ENCODE measurements at regions not wholly inside any gene's neighbourhood (a gene's known extent, or its start where the extent isn't known, plus 50 kb on each side); places are given as distances from the start of the nearest gene placed in this dataset.

GRCh38 chr18:39497821-39498220 is 1932.2 kb upstream of the CELF4 start:
- TF ChIP-seq CTCF (IDR thresholded peaks at IDR 0.05) (no peak), POLR2A (IDR thresholded peaks at IDR 0.05) (no peak)
- Histone ChIP-seq H3K9me3 (no peaks in the 10 kb centered on the region), H3K27ac (no peak overlapping the region), H3K36me3 (no peaks in the 10 kb centered on the region), H3K27me3 (no peaks in the 10 kb centered on the region), H3K4me1 (no peaks in the 10 kb centered on the region), H3K4me3 (no peak overlapping the region)
- DNase-seq (no peak), ATAC-seq (no peak)
- intact Hi-C loops (cut with DNase I), result no loop called here

GRCh38 chr18:39496986-39497385 is 1931.4 kb upstream of the CELF4 start:
- TF ChIP-seq CTCF (IDR thresholded peaks at IDR 0.05), result no peak
- TF ChIP-seq POLR2A (IDR thresholded peaks at IDR 0.05), result no peak
- peaks cover 0 to 6% (median 0%) of the 10 kb centered on the region in 12 donors for H3K9me3 ChIP-seq
- 66 to 95% (median 76%) methylated on average over 4 of the region's 4 CpGs for WGBS, 4 donors
- H3K4me1 ChIP-seq, result no peaks in the 10 kb centered on the region
- ATAC-seq (no peak), DNase-seq (no peak)
- no peaks in the 10 kb centered on the region for H3K36me3 ChIP-seq
- H3K27ac ChIP-seq, result no peak overlapping the region
- intact Hi-C loops (cut with DNase I), result no loop called here
- H3K27me3 ChIP-seq, result no peaks in the 10 kb centered on the region
- H3K4me3 ChIP-seq, result no peak overlapping the region

- WGBS, 4 donors, result 65 to 78% (median 72%) methylated on average over 3 of the region's 3 CpGs
- H3K27me3 ChIP-seq, result no peaks in the 10 kb centered on the region
- TF ChIP-seq POLR2A (IDR thresholded peaks at IDR 0.05) (no peak), CTCF (IDR thresholded peaks at IDR 0.05) (no peak)
- no peaks in the 10 kb centered on the region for H3K4me1 ChIP-seq
- ATAC-seq (no peak), DNase-seq (no peak)
- intact Hi-C loops (cut with DNase I), result no loop called here
- no peak overlapping the region for H3K4me3 ChIP-seq
- H3K27ac ChIP-seq, result no peak overlapping the region
- peaks cover 0 to 6% (median 0%) of the 10 kb centered on the region in 12 donors for H3K9me3 ChIP-seq
- no peaks in the 10 kb centered on the region for H3K36me3 ChIP-seq
These were observed 1928.8 kb upstream of the CELF4 start for GRCh38 chr18:39494211-39494896.

GRCh38 chr18:39491408-39491807 is 1925.8 kb upstream of the CELF4 start:
- Histone ChIP-seq H3K27ac (no peak overlapping the region), H3K9me3 (peaks cover 0 to 6% (median 0%) of the 10 kb centered on the region in 12 donors), H3K27me3 (no peaks in the 10 kb centered on the region), H3K36me3 (no peaks in the 10 kb centered on the region), H3K4me3 (no peak overlapping the region), H3K4me1 (no peaks in the 10 kb centered on the region)
- intact Hi-C loops (cut with DNase I), result no loop called here
- WGBS, 4 donors, result 72 to 79% (median 76%) methylated on average over 2 of the region's 2 CpGs
- TF ChIP-seq POLR2A (IDR thresholded peaks at IDR 0.05) (no peak), CTCF (IDR thresholded peaks at IDR 0.05) (no peak)
- DNase-seq, result no peak
- ATAC-seq, result no peak
